ENCODE measurements at regions not wholly inside any gene's neighbourhood (a gene's known extent, or its start where the extent isn't known, plus 50 kb on each side); places are given as distances from the start of the nearest gene placed in this dataset.
"Not testable (repeated sequence)": the region's sequence is repeated elsewhere in the genome, so short reads cannot be mapped to it uniquely, and the experiment has no call there.

GRCh38 chr12:46490635-46491034 is 118.1 kb upstream of the SLC38A2 start:
- peaks cover 4% of the 10 kb centered on the region for H3K36me3 Mint-ChIP-seq
- no peak overlapping the region for H3K27ac Mint-ChIP-seq
- no peak for ATAC-seq
- H3K9me3 Mint-ChIP-seq (ENCODE audit: low read depth), result no peaks in the 10 kb centered on the region
- DNase-seq, result no peak
- H3K4me3 Mint-ChIP-seq, result no peak overlapping the region
- no peaks in the 10 kb centered on the region for H3K4me1 Mint-ChIP-seq
- no peaks in the 10 kb centered on the region for H3K27me3 Mint-ChIP-seq
- CTCF ChIA-PET, result no interaction called here

GRCh38 chr12:46489951-46490388 is 117.4 kb upstream of the SLC38A2 start:
- ATAC-seq, result no peak
- Mint-ChIP-seq H3K27ac (no peak overlapping the region), H3K9me3 (ENCODE audit: low read depth) (no peaks in the 10 kb centered on the region), H3K4me1 (no peaks in the 10 kb centered on the region), H3K36me3 (peaks cover 6% of the 10 kb centered on the region), H3K27me3 (no peaks in the 10 kb centered on the region), H3K4me3 (no peak overlapping the region)
- no peak for DNase-seq
- CTCF ChIA-PET, result no interaction called here

DNA sequence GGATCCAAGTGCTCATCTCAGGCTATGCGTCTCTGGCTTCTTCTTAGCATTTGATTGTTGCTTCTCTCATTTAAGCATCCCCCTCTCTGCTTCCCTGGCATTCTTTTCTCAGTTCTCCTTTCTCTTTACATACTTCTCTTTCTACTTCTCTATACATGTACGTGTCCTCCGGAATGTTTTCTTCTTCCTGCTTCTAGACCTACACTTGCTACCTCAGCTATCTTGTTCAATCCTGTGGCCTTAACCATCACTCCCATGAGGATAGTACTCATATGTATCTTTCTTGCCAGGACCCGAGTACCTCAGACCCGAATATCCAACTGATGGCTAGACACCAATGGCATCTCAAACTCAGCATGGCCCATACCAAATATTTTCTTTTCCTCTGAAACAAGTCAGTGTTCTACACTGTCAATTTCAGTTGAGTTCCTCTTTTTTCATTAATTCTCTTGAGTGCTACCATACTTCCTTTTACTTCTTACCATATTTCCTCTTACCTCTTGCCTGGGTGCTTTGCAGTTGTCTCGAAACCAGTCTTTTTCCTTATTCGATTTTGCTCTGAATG is 115.1 kb upstream of the SLC38A2 start:
- CTCF ChIA-PET, result no interaction called here
- Mint-ChIP-seq H3K4me3 (no peak overlapping the region), H3K27ac (no peak overlapping the region), H3K9me3 (ENCODE audit: low read depth) (no peaks in the 10 kb centered on the region), H3K36me3 (peaks cover 6% of the 10 kb centered on the region), H3K4me1 (no peaks in the 10 kb centered on the region), H3K27me3 (no peaks in the 10 kb centered on the region)
- no peak for DNase-seq
- no peak for ATAC-seq

DNA sequence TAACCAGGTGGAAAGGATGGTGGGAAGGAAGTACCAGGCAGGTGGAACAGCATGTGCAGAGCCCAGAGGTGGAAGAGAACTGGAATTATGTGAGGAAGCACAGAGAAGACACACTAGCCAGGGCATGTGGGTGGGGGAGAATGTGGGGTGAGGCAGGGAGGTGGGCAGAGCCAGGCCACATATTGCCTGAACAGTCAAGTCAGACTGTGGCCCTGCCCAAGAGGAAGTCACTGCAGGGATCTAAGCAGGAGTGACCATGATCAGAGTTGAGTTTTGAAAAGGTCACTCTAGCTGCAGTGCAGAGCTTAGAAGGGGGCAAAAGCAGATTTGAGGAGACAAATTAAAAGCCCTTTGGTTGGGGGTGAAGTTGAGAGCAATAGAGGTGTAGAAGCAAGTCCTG is 114.0 kb upstream of the SLC38A2 start:
- ATAC-seq (no peak), DNase-seq (no peak)
- H3K9me3 Mint-ChIP-seq (ENCODE audit: low read depth), result no peaks in the 10 kb centered on the region
- H3K27ac Mint-ChIP-seq, result no peak overlapping the region
- CTCF ChIA-PET, result no interaction called here
- H3K27me3 Mint-ChIP-seq, result no peaks in the 10 kb centered on the region
- no peak overlapping the region for H3K4me3 Mint-ChIP-seq
- H3K4me1 Mint-ChIP-seq, result no peaks in the 10 kb centered on the region
- H3K36me3 Mint-ChIP-seq, result peaks cover 8% of the 10 kb centered on the region

- Mint-ChIP-seq H3K27me3 (no peaks in the 10 kb centered on the region), H3K4me1 (no peaks in the 10 kb centered on the region), H3K36me3 (peaks cover 11% of the 10 kb centered on the region), H3K27ac (no peak overlapping the region), H3K4me3 (no peak overlapping the region), H3K9me3 (ENCODE audit: low read depth) (peaks cover 2% of the 10 kb centered on the region)
- DNase-seq (no peak), ATAC-seq (no peak)
- CTCF ChIA-PET, result no interaction called here
Observed at GRCh38 chr12:46485853-46486252, 113.3 kb upstream of the SLC38A2 start.

DNA sequence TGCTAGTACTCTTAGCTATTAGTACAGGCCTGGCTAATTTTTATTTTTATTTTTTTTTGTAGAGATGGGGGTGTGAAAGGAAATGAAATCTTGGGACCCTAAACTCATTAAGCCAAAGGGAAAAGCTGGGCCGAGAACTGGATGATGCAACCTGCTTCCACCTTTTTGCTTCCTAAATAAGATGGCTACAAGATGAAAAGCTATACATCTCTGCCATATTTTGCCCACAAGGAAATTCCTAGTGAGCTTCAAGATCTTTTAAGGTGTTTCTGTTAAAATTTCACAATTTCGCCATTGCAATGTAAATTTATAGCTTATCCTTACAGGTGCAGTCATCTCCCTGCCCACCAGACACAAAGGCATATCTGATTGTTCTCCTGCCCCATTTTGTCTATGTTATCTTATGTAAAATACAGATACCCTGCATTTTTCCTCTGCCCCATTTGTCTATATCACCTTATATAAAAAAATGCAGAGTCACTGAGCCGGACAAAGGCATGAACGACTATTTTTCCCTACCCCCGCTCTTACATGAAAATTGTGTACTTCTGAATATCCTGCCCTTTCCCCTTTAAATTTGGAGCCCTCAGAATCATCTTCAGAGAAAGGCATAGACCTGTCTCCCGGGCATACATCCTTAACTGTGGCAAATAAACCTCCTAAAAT is 112.0 kb upstream of the SLC38A2 start:
- no peak overlapping the region for H3K27ac Mint-ChIP-seq
- CTCF ChIA-PET, result interaction anchor here (2.2 kb wide), 1 partner anchor 11 kb away, joined by 7 read pairs; no protein-coding TSS in a partner anchor
- H3K4me3 Mint-ChIP-seq, result no peak overlapping the region
- H3K27me3 Mint-ChIP-seq, result no peaks in the 10 kb centered on the region
- ATAC-seq, result no peak
- peaks cover 17% of the 10 kb centered on the region for H3K36me3 Mint-ChIP-seq
- no peaks in the 10 kb centered on the region for H3K4me1 Mint-ChIP-seq
- H3K9me3 Mint-ChIP-seq (ENCODE audit: low read depth), result peaks cover 2% of the 10 kb centered on the region
- no peak for DNase-seq

- H3K9me3 Mint-ChIP-seq (ENCODE audit: low read depth), result peaks cover 2% of the 10 kb centered on the region
- CTCF ChIA-PET, result interaction anchor here (2.2 kb wide), 1 partner anchor 10 kb away, joined by 7 read pairs; no protein-coding TSS in a partner anchor
- peaks cover 21% of the 10 kb centered on the region for H3K36me3 Mint-ChIP-seq
- ATAC-seq (no peak), DNase-seq (no peak)
- H3K27me3 Mint-ChIP-seq, result no peaks in the 10 kb centered on the region
- H3K4me3 Mint-ChIP-seq, result no peak overlapping the region
- no peak overlapping the region for H3K27ac Mint-ChIP-seq
- H3K4me1 Mint-ChIP-seq, result no peaks in the 10 kb centered on the region
Observed at GRCh38 chr12:46483572-46484395, 111.2 kb upstream of the SLC38A2 start.

- H3K9me3 Mint-ChIP-seq (ENCODE audit: low read depth), result peaks cover 2% of the 10 kb centered on the region
- CTCF ChIA-PET, result interaction anchor here (1.7 kb wide), 1 partner anchor 10 kb away, joined by 3 read pairs; no protein-coding TSS in a partner anchor
- ATAC-seq (no peak), DNase-seq (no peak)
- H3K4me3 Mint-ChIP-seq, result no peak overlapping the region
- no peak overlapping the region for H3K27ac Mint-ChIP-seq
- H3K4me1 Mint-ChIP-seq, result peaks cover 5% of the 10 kb centered on the region
- H3K36me3 Mint-ChIP-seq, result peaks cover 29% of the 10 kb centered on the region
- no peaks in the 10 kb centered on the region for H3K27me3 Mint-ChIP-seq
Observed at GRCh38 chr12:46480724-46481123, 108.2 kb upstream of the SLC38A2 start.

DNA sequence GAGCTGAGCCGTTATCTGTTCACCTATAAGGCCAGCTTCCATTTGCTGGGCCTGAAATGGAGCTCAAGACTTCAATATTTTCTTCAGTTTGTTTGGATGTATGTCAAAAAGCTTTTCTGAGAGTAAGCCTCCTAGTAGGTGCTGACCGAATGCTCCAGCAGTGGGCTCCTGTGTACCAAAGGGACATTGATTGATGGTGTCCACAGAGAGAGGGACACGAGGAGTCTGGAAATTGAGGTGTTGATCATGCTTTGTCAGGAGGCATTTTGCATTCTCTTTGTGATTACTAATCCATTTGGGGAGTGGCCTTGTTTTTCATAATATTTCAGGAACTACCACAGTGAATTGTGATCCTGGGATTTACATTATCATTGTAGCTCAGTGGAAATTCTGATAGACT is 107.7 kb upstream of the SLC38A2 start:
- Mint-ChIP-seq H3K36me3 (peaks cover 29% of the 10 kb centered on the region), H3K9me3 (ENCODE audit: low read depth) (peaks cover 2% of the 10 kb centered on the region), H3K27ac (no peak overlapping the region), H3K4me1 (peaks cover 5% of the 10 kb centered on the region), H3K27me3 (no peaks in the 10 kb centered on the region), H3K4me3 (no peak overlapping the region)
- no peak for ATAC-seq
- CTCF ChIA-PET, result interaction anchor here (1.0 to 1.7 kb wide), 2 partner anchors 9 to 37 kb away, joined by 3 read pairs; no protein-coding TSS in a partner anchor
- DNase-seq, result no peak

- DNase-seq, result no peak
- Mint-ChIP-seq H3K27ac (no peak overlapping the region), H3K9me3 (ENCODE audit: low read depth) (peaks cover 2% of the 10 kb centered on the region), H3K36me3 (peaks cover 32% of the 10 kb centered on the region), H3K4me1 (peaks cover 11% of the 10 kb centered on the region), H3K27me3 (no peaks in the 10 kb centered on the region), H3K4me3 (no peak overlapping the region)
- CTCF ChIA-PET, result interaction anchor here (1.4 kb wide), 1 partner anchor 33 kb away, joined by 3 read pairs; no protein-coding TSS in a partner anchor
- no peak for ATAC-seq
Observed at GRCh38 chr12:46478123-46478522, 105.5 kb upstream of the SLC38A2 start.

DNA sequence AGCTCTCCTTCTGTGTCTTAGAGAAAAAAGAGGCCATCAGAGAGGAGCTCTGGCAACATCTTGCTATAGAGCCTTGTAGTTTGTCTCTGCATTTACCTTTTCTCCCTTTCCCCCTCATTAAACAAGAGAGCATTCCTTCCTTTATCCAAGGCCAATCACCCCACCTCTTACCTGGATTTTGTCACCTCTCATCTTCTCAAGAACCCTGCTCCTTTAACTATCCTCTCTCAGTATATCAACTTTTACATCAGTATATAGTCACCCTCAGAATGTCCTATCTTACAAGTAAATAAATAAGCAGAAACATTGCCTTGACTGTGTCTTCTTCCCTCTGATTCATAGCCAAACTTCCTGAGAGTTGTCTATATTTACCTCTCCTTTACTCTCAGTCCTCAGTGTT is 105.0 kb upstream of the SLC38A2 start:
- Mint-ChIP-seq H3K27ac (no peak overlapping the region), H3K36me3 (peaks cover 32% of the 10 kb centered on the region), H3K27me3 (no peaks in the 10 kb centered on the region), H3K4me1 (peaks cover 13% of the 10 kb centered on the region), H3K9me3 (ENCODE audit: low read depth) (peaks cover 2% of the 10 kb centered on the region), H3K4me3 (no peak overlapping the region)
- DNase-seq (no peak), ATAC-seq (no peak)
- CTCF ChIA-PET, result interaction anchor here (1.4 kb wide), 1 partner anchor 33 kb away, joined by 3 read pairs; no protein-coding TSS in a partner anchor

DNA sequence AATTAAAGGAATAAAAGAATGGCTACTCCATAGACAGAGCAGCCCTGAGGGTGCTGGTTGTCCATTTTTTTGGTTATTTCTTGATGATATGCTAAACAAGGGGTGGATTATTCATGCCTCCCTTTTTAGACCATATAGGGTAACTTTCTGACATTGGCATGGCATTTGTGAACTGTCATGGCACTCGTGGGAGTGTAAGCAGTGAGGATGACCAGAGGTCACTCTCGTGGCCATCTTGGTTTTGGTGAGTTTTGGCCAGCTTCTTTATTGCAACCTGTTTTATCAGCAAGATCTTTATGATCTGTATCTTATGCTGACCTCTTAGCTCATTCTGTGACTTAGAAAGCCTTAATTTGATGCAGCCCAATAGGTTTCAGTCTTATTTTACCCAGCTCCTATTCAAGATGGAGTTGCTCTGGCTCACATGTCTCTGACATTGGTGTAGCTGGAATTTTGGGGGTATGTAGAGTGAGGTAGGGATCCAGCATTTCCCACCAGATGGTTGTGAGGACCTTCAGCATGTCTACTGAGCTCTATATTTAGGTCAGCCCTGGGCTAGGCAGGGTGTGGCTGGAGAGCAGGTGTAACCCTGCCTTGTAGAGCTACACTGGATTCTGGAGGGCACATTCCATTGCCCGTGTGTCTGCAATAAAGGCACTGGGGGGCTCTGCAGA is 103.5 kb upstream of the SLC38A2 start:
- CTCF ChIA-PET, result interaction anchor here (1.0 kb wide), 1 partner anchor 21 kb away, joined by 3 read pairs; no protein-coding TSS in a partner anchor
- Mint-ChIP-seq H3K4me1 (peaks cover 23% of the 10 kb centered on the region), H3K9me3 (ENCODE audit: low read depth) (no peaks in the 10 kb centered on the region), H3K27me3 (no peaks in the 10 kb centered on the region), H3K36me3 (peaks cover 27% of the 10 kb centered on the region), H3K4me3 (no peak overlapping the region), H3K27ac (no peak overlapping the region)
- ATAC-seq, result no peak
- DNase-seq, result no peak

GRCh38 chr12:46474385-46474784 is 101.8 kb upstream of the SLC38A2 start:
- Mint-ChIP-seq H3K36me3 (peaks cover 24% of the 10 kb centered on the region), H3K4me1 (peaks cover 35% of the 10 kb centered on the region)
- DNase-seq; ATAC-seq; H3K4me3 Mint-ChIP-seq; H3K9me3 Mint-ChIP-seq (ENCODE audit: low read depth); H3K27me3 Mint-ChIP-seq; H3K27ac Mint-ChIP-seq: not testable (repeated sequence)
- CTCF ChIA-PET, result interaction anchor here (1.4 kb wide), 1 partner anchor 9 kb away, joined by 7 read pairs; no protein-coding TSS in a partner anchor
